IMR-90 (cell line): ENCODE measurements at regions not wholly inside any gene's neighbourhood (a gene's known extent, or its start where the extent isn't known, plus 50 kb on each side); places are given as distances from the start of the nearest gene placed in this dataset.

Experiments used
- ATAC-seq: fragments of 200-7000 bp; cut with Tn5 transposase; 2 replicates; pipeline ENCODE4 v1.9.1; 2020; ENCODE audit warnings: low read depth, mild to moderate bottlenecking, moderate library complexity
- BruUV-seq: library from RNA; stranded (reverse); fragments of 400-500 nt; replicated peaks from 2 replicates; lab custom pipeline; 2021; lab: Mats Ljungman, UMichigan
- CTCF ChIA-PET: fragments of 300-600 bp; formaldehyde crosslinking; extraction: SDS; loops from one replicate; lab custom pipeline; 2021; ENCODE audit warnings: antibody characterized with exemption; lab: Yijun Ruan, JAX
- POLR2A ChIA-PET: fragments of 300-600 bp; sonication (Branson Sonifier 250); formaldehyde crosslinking; loops from one replicate; lab custom pipeline; 2022; ENCODE audit warnings: antibody characterized with exemption; ENCODE audit not compliant: unreplicated experiment; lab: Charles Lee
- DNase-seq: peaks from one replicate; pipeline ENCODE4 v3.0.0; 2013
- H2AFZ ChIP-seq: replicated peaks from 2 replicates; pipeline ENCODE3; 2013; ENCODE audit warnings: low read length, mild to moderate bottlenecking; ENCODE audit not compliant: poor library complexity
- H2AK5ac ChIP-seq: 2 replicates; pipeline ENCODE4 v1.6.1; 2013; ENCODE audit warnings: low read depth, low read length, inconsistent platforms
- H2AK9ac ChIP-seq: replicated peaks from 2 replicates; pipeline ENCODE3; 2013; ENCODE audit warnings: mild to moderate bottlenecking, low read depth, low read length, moderate library complexity; ENCODE audit not compliant: poor library complexity
- H2BK120ac ChIP-seq: 2 replicates; pipeline ENCODE4 v1.6.1; 2013; ENCODE audit warnings: low read depth, low read length, inconsistent platforms
- H2BK15ac ChIP-seq: 3 replicates; pipeline ENCODE4 v1.6.1; 2013; ENCODE audit warnings: low read depth, low read length, inconsistent platforms
- H2BK20ac ChIP-seq: 2 replicates; pipeline ENCODE4 v1.6.1; 2013; ENCODE audit warnings: low read depth, mild to moderate bottlenecking, inconsistent platforms, low read length, moderate library complexity
- H2BK5ac ChIP-seq: 2 replicates; pipeline ENCODE4 v1.6.1; 2013; ENCODE audit warnings: mild to moderate bottlenecking, low read depth, low read length, inconsistent platforms; ENCODE audit not compliant: poor library complexity, severe bottlenecking
- H3K14ac ChIP-seq: replicated peaks from 2 replicates; pipeline ENCODE4 v1.6.1; 2013; ENCODE audit warnings: low read depth, low read length, inconsistent platforms
- H3K18ac ChIP-seq: 2 replicates; pipeline ENCODE4 v1.6.1; 2013; ENCODE audit warnings: low read depth, low read length, control low read depth
- H3K23ac ChIP-seq: 2 replicates; pipeline ENCODE4 v1.6.1; 2013; ENCODE audit warnings: low read depth, low read length, inconsistent platforms
- H3K27ac ChIP-seq: 2 replicates; pipeline ENCODE4 v1.5.1; 2013; ENCODE audit warnings: mild to moderate bottlenecking, control low read depth, low read length; ENCODE audit not compliant: insufficient read depth
- H3K27me3 ChIP-seq: 2 replicates; pipeline ENCODE4 v1.6.1; 2013; ENCODE audit warnings: low read length; ENCODE audit not compliant: control insufficient read depth, insufficient read depth
- H3K36me3 ChIP-seq: 2 replicates; pipeline ENCODE4 v1.6.1; 2013; ENCODE audit warnings: low read length, mixed read lengths; ENCODE audit not compliant: control insufficient read depth, insufficient read depth
- H3K4ac ChIP-seq: 2 replicates; pipeline ENCODE4 v1.6.1; 2013; ENCODE audit warnings: low read depth, low read length, inconsistent platforms
- H3K4me1 ChIP-seq: 2 replicates; pipeline ENCODE4 v1.6.1; 2013; ENCODE audit warnings: low read length, mixed read lengths; ENCODE audit not compliant: control insufficient read depth, insufficient read depth
- H3K4me2 ChIP-seq: 2 replicates; pipeline ENCODE4 v1.6.1; 2013; ENCODE audit warnings: low read depth, mild to moderate bottlenecking, control low read depth, low read length, moderate library complexity
- H3K4me3 ChIP-seq: 2 replicates; pipeline ENCODE4 v1.5.1; 2013; ENCODE audit warnings: low read depth, mild to moderate bottlenecking, control low read depth, low read length, moderate library complexity; ENCODE audit not compliant: insufficient read depth
- H3K56ac ChIP-seq: 2 replicates; pipeline ENCODE4 v1.6.1; 2013; ENCODE audit warnings: low read length, inconsistent platforms; ENCODE audit not compliant: insufficient read depth; ENCODE audit errors: extremely low read depth
- H3K79me1 ChIP-seq, 2 experiments: 2 replicates each; pipeline ENCODE4 v1.6.1; 2013; ENCODE audit warnings: low read length in 2 of 2, inconsistent platforms in 1 of 2, low read depth in 1 of 2
- H3K9ac ChIP-seq: 2 replicates; pipeline ENCODE4 v1.6.1; 2013; ENCODE audit warnings: low read depth, low read length, control low read depth
- H3K9me1 ChIP-seq: 2 replicates; pipeline ENCODE4 v1.6.1; 2013; ENCODE audit warnings: low read length, inconsistent platforms; ENCODE audit not compliant: insufficient read depth
- H3K9me3 ChIP-seq: 2 replicates; pipeline ENCODE4 v1.6.1; 2013; ENCODE audit warnings: low read length; ENCODE audit not compliant: control insufficient read depth, insufficient read depth
- H4K20me1 ChIP-seq: 2 replicates; pipeline ENCODE4 v1.6.1; 2013; ENCODE audit warnings: low read length, inconsistent platforms; ENCODE audit not compliant: insufficient read depth
- H4K5ac ChIP-seq: 2 replicates; pipeline ENCODE4 v1.6.1; 2013; ENCODE audit warnings: mild to moderate bottlenecking, low read depth, low read length, control low read depth
- H4K8ac ChIP-seq, 2 experiments: 2 replicates each; pipeline ENCODE4 v1.6.1; 2013; ENCODE audit warnings: low read depth in 2 of 2, low read length in 2 of 2, control low read depth in 1 of 2, inconsistent platforms in 1 of 2
- H4K91ac ChIP-seq: 2 replicates; pipeline ENCODE4 v1.6.1; 2013; ENCODE audit warnings: low read depth, low read length, inconsistent platforms; ENCODE audit not compliant: insufficient read depth
- WGBS, 2 experiments: methylation state at CpG; one replicate each; pipeline versions ENCODE4 v1.1.5 to v1.1.7; 2013; ENCODE audit warnings: missing lambda C conversion rate in 2 of 2; ENCODE audit not compliant: insufficient read length in 1 of 2; ENCODE audit errors: extremely low coverage in 2 of 2; 5-methylcytosine and 5-hydroxymethylcytosine counted together
- dilution Hi-C: fragments of 300-500 bp; cut with HindIII; formaldehyde crosslinking; loops from one replicate; pipeline ENCODE4 v1.14.3; 2018; ENCODE audit warnings: low sequenced_read_pairs; ENCODE audit not compliant: unreplicated experiment
- in situ Hi-C: fragments of 300-500 bp; cut with MboI; formaldehyde crosslinking; loops from 3 replicates; pipeline ENCODE4 v1.14.3; 2019; ENCODE audit warnings: low sequenced_read_pairs, inconsistent platforms, mixed read lengths
- intact Hi-C: fragments of 100-400 bp; cut with micrococcal nuclease; formaldehyde crosslinking; loops from 2 replicates; pipeline ENCODE4 v1.10.0; 2022
- TF ChIP-seq, protein P1 (sequence below): conservative IDR thresholded peaks from 2 replicates; pipeline ENCODE4 v1.5.1; 2012; ENCODE audit warnings: mild to moderate bottlenecking, low read depth, low read length, improper control_type of control experiment

DNA sequence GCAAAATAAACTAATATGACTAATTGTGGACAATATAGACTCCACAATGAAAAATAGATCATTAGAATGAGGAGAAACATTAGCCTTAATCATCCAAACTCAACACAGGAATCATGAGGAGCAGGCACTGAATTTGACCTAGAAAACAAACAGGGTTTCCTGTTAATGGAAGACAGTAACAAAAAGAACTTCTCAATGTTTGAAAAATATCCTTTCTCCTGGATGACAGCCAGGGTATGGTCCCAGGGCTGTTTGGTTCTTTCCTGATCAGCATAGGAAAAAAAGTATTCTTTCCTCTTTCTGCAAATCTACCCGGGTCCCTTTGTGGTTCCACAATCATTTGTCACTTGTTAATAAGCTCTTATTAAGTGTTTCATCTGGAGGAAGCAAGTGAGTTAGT, 145.3 kb upstream of the SVIL start:
- H4K91ac ChIP-seq, result peak overlapping the region; percentile 87; the same call in 1 of the 2 replicates
- H3K56ac ChIP-seq, result no peak overlapping the region
- CTCF ChIA-PET, result no interaction called here
- H4K20me1 ChIP-seq, result no peaks in the 10 kb centered on the region
- no peaks in the 10 kb centered on the region for H3K9me3 ChIP-seq
- no CpG with 5 or more reads among the region's 1 CpG for WGBS, 2 experiments
- no peak overlapping the region for H2AK9ac ChIP-seq
- H3K79me1 ChIP-seq, result peaks cover 0 to 10% of the 10 kb centered on the region in 2 experiments; a peak in 3 of 4 replicates
- peak overlapping the region; percentile 18 for H2BK5ac ChIP-seq
- no peaks in the 10 kb centered on the region for H3K27me3 ChIP-seq
- DNase-seq (no peak), ATAC-seq (no peak)
- no peak overlapping the region for H3K9ac ChIP-seq
- H3K14ac ChIP-seq, result peak overlapping the region; percentile 94
- no peak overlapping the region; the same call in 1 of the 2 replicates for H2AK5ac ChIP-seq
- peak overlapping the region; percentile 80; the same call in 1 of the 2 replicates for H3K23ac ChIP-seq
- no peak overlapping the region for H3K27ac ChIP-seq
- no TSS peak for BruUV-seq
- H4K5ac ChIP-seq, result peak overlapping the region; percentile 70
- H3K4me2 ChIP-seq, result no peak overlapping the region
- H3K4me3 ChIP-seq, result no peak overlapping the region
- H2BK15ac ChIP-seq, result peak overlapping the region; percentile 96; the same call in 2 of the 3 replicates
- peak overlapping the region; percentile 91 for H2BK20ac ChIP-seq
- in situ Hi-C loops, result no loop called here
- dilution Hi-C loops, result no loop called here
- H4K8ac ChIP-seq, result peak overlapping the region; percentile 6 to 88; a peak in 3 of 4 replicates
- peaks cover 18% of the 10 kb centered on the region for H3K4me1 ChIP-seq
- H3K36me3 ChIP-seq, result no peaks in the 10 kb centered on the region
- peak overlapping the region; percentile 91 for H2BK120ac ChIP-seq
- H3K9me1 ChIP-seq, result peaks cover 8% of the 10 kb centered on the region
- TF ChIP-seq, protein P1, sequence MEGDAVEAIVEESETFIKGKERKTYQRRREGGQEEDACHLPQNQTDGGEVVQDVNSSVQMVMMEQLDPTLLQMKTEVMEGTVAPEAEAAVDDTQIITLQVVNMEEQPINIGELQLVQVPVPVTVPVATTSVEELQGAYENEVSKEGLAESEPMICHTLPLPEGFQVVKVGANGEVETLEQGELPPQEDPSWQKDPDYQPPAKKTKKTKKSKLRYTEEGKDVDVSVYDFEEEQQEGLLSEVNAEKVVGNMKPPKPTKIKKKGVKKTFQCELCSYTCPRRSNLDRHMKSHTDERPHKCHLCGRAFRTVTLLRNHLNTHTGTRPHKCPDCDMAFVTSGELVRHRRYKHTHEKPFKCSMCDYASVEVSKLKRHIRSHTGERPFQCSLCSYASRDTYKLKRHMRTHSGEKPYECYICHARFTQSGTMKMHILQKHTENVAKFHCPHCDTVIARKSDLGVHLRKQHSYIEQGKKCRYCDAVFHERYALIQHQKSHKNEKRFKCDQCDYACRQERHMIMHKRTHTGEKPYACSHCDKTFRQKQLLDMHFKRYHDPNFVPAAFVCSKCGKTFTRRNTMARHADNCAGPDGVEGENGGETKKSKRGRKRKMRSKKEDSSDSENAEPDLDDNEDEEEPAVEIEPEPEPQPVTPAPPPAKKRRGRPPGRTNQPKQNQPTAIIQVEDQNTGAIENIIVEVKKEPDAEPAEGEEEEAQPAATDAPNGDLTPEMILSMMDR, result no peak
- peak overlapping the region; percentile 95; the same call in 1 of the 2 replicates for H3K4ac ChIP-seq
- POLR2A ChIA-PET, result no interaction called here
- peak overlapping the region; percentile 19 for H3K18ac ChIP-seq
- intact Hi-C loops, result no loop called here
- no peak overlapping the region for H2AFZ ChIP-seq
